GM12892 (cell line): ENCODE measurements at regions not wholly inside any gene's neighbourhood (a gene's known extent, or its start where the extent isn't known, plus 50 kb on each side); places are given as distances from the start of the nearest gene placed in this dataset.

ENCODE experiments used
- POLR2A ChIP-seq: IDR thresholded peaks from 2 replicates; pipeline ENCODE4 v1.6.1; 2011; ENCODE audit warnings: low read depth, low read length, control low read depth
- TAF1 ChIP-seq: IDR thresholded peaks from 2 replicates; pipeline ENCODE4 v1.6.1; 2011; ENCODE audit warnings: low read depth, mild to moderate bottlenecking, control low read depth, low read length, borderline replicate concordance

DNA sequence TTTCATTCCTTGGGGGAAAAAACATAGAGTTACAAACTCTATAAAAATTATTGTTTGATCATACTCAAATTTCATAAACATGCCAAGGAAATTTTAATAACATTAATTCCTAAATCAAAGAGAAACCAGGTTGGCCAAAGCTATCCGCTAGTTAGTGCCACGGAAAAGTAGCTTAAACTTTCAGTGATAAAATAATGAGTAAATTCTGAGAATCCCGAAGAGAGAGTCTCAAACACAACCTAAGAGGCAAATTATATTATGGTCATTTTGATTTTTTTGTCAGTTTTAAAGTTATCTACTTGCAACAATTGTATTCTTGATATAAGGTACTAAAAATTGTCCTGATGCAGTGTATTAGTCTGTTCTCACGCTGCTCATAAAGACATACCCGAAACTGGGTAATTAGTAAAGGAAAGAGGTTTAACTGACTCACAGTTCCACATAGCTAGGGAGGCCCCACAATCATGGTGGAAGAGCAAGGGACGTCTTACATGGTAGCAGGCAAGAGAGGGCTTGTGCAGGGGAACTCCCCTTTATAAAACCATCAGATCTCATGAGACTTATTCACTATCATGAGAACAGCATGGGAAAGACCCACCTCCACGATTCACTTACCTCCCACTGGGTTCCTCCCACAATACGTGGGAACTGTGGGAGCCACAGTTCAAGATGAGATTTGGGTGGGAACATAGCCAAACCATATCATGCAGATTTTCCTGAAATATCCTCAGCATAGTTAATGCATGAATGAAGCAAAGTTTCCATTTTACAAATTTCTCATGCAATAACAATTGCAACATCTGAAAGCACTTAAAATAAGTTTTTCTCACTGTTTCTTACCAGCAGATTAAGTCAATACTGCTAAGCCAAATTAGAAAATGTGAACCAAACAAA is 205.9 kb upstream of the STK17B start:
- TF ChIP-seq POLR2A = no peak
- no peak for TF ChIP-seq TAF1
